IMR-90 (cell line): ENCODE measurements at regions not wholly inside any gene's neighbourhood (a gene's known extent, or its start where the extent isn't known, plus 50 kb on each side); places are given as distances from the start of the nearest gene placed in this dataset.

Source experiments
- ATAC-seq: fragments of 200-7000 bp; cut with Tn5 transposase; 2 replicates; pipeline ENCODE4 v1.9.1; 2020; ENCODE audit warnings: low read depth, mild to moderate bottlenecking, moderate library complexity
- BruUV-seq: library from RNA; stranded (reverse); fragments of 400-500 nt; replicated peaks from 2 replicates; lab custom pipeline; 2021; lab: Mats Ljungman, UMichigan
- CTCF ChIA-PET: fragments of 300-600 bp; formaldehyde crosslinking; extraction: SDS; loops from one replicate; lab custom pipeline; 2021; ENCODE audit warnings: antibody characterized with exemption; lab: Yijun Ruan, JAX
- POLR2A ChIA-PET: fragments of 300-600 bp; sonication (Branson Sonifier 250); formaldehyde crosslinking; loops from one replicate; lab custom pipeline; 2022; ENCODE audit warnings: antibody characterized with exemption; ENCODE audit not compliant: unreplicated experiment; lab: Charles Lee
- DNase-seq: peaks from one replicate; pipeline ENCODE4 v3.0.0; 2013
- H2AFZ ChIP-seq: replicated peaks from 2 replicates; pipeline ENCODE3; 2013; ENCODE audit warnings: low read length, mild to moderate bottlenecking; ENCODE audit not compliant: poor library complexity
- H2AK5ac ChIP-seq: 2 replicates; pipeline ENCODE4 v1.6.1; 2013; ENCODE audit warnings: low read depth, low read length, inconsistent platforms
- H2AK9ac ChIP-seq: replicated peaks from 2 replicates; pipeline ENCODE3; 2013; ENCODE audit warnings: mild to moderate bottlenecking, low read depth, low read length, moderate library complexity; ENCODE audit not compliant: poor library complexity
- H2BK120ac ChIP-seq: 2 replicates; pipeline ENCODE4 v1.6.1; 2013; ENCODE audit warnings: low read depth, low read length, inconsistent platforms
- H2BK15ac ChIP-seq: 3 replicates; pipeline ENCODE4 v1.6.1; 2013; ENCODE audit warnings: low read depth, low read length, inconsistent platforms
- H2BK20ac ChIP-seq: 2 replicates; pipeline ENCODE4 v1.6.1; 2013; ENCODE audit warnings: low read depth, mild to moderate bottlenecking, inconsistent platforms, low read length, moderate library complexity
- H2BK5ac ChIP-seq: 2 replicates; pipeline ENCODE4 v1.6.1; 2013; ENCODE audit warnings: mild to moderate bottlenecking, low read depth, low read length, inconsistent platforms; ENCODE audit not compliant: poor library complexity, severe bottlenecking
- H3K14ac ChIP-seq: replicated peaks from 2 replicates; pipeline ENCODE4 v1.6.1; 2013; ENCODE audit warnings: low read depth, low read length, inconsistent platforms
- H3K18ac ChIP-seq: 2 replicates; pipeline ENCODE4 v1.6.1; 2013; ENCODE audit warnings: low read depth, low read length, control low read depth
- H3K23ac ChIP-seq: 2 replicates; pipeline ENCODE4 v1.6.1; 2013; ENCODE audit warnings: low read depth, low read length, inconsistent platforms
- H3K27ac ChIP-seq: 2 replicates; pipeline ENCODE4 v1.5.1; 2013; ENCODE audit warnings: mild to moderate bottlenecking, control low read depth, low read length; ENCODE audit not compliant: insufficient read depth
- H3K27me3 ChIP-seq: 2 replicates; pipeline ENCODE4 v1.6.1; 2013; ENCODE audit warnings: low read length; ENCODE audit not compliant: control insufficient read depth, insufficient read depth
- H3K36me3 ChIP-seq: 2 replicates; pipeline ENCODE4 v1.6.1; 2013; ENCODE audit warnings: low read length, mixed read lengths; ENCODE audit not compliant: control insufficient read depth, insufficient read depth
- H3K4ac ChIP-seq: 2 replicates; pipeline ENCODE4 v1.6.1; 2013; ENCODE audit warnings: low read depth, low read length, inconsistent platforms
- H3K4me1 ChIP-seq: 2 replicates; pipeline ENCODE4 v1.6.1; 2013; ENCODE audit warnings: low read length, mixed read lengths; ENCODE audit not compliant: control insufficient read depth, insufficient read depth
- H3K4me2 ChIP-seq: 2 replicates; pipeline ENCODE4 v1.6.1; 2013; ENCODE audit warnings: low read depth, mild to moderate bottlenecking, control low read depth, low read length, moderate library complexity
- H3K4me3 ChIP-seq: 2 replicates; pipeline ENCODE4 v1.5.1; 2013; ENCODE audit warnings: low read depth, mild to moderate bottlenecking, control low read depth, low read length, moderate library complexity; ENCODE audit not compliant: insufficient read depth
- H3K56ac ChIP-seq: 2 replicates; pipeline ENCODE4 v1.6.1; 2013; ENCODE audit warnings: low read length, inconsistent platforms; ENCODE audit not compliant: insufficient read depth; ENCODE audit errors: extremely low read depth
- H3K79me1 ChIP-seq, 2 experiments: 2 replicates each; pipeline ENCODE4 v1.6.1; 2013; ENCODE audit warnings: low read length in 2 of 2, inconsistent platforms in 1 of 2, low read depth in 1 of 2
- H3K9ac ChIP-seq: 2 replicates; pipeline ENCODE4 v1.6.1; 2013; ENCODE audit warnings: low read depth, low read length, control low read depth
- H3K9me1 ChIP-seq: 2 replicates; pipeline ENCODE4 v1.6.1; 2013; ENCODE audit warnings: low read length, inconsistent platforms; ENCODE audit not compliant: insufficient read depth
- H3K9me3 ChIP-seq: 2 replicates; pipeline ENCODE4 v1.6.1; 2013; ENCODE audit warnings: low read length; ENCODE audit not compliant: control insufficient read depth, insufficient read depth
- H4K20me1 ChIP-seq: 2 replicates; pipeline ENCODE4 v1.6.1; 2013; ENCODE audit warnings: low read length, inconsistent platforms; ENCODE audit not compliant: insufficient read depth
- H4K5ac ChIP-seq: 2 replicates; pipeline ENCODE4 v1.6.1; 2013; ENCODE audit warnings: mild to moderate bottlenecking, low read depth, low read length, control low read depth
- H4K8ac ChIP-seq, 2 experiments: 2 replicates each; pipeline ENCODE4 v1.6.1; 2013; ENCODE audit warnings: low read depth in 2 of 2, low read length in 2 of 2, control low read depth in 1 of 2, inconsistent platforms in 1 of 2
- H4K91ac ChIP-seq: 2 replicates; pipeline ENCODE4 v1.6.1; 2013; ENCODE audit warnings: low read depth, low read length, inconsistent platforms; ENCODE audit not compliant: insufficient read depth
- BHLHE40 ChIP-seq: fragments of 150-350 bp; IDR thresholded peaks from 2 replicates; pipeline ENCODE4 v1.6.1; 2016; ENCODE audit warnings: mild to moderate bottlenecking, low read depth, low read length
- CEBPB ChIP-seq: IDR thresholded peaks from 2 replicates; pipeline ENCODE4 v1.6.1; 2012; ENCODE audit warnings: low read depth, low read length, improper control_type of control experiment
- CHD1 ChIP-seq: IDR thresholded peaks from 2 replicates; pipeline ENCODE4 v1.6.1; 2012; ENCODE audit warnings: low read depth, low read length, improper control_type of control experiment
- CTCF ChIP-seq: conservative IDR thresholded peaks from 2 replicates; pipeline ENCODE4 v1.5.1; 2012; ENCODE audit warnings: mild to moderate bottlenecking, low read depth, low read length, improper control_type of control experiment
- ELK1 ChIP-seq: fragments of 150-350 bp; IDR thresholded peaks from 2 replicates; pipeline ENCODE4 v1.6.1; 2016; ENCODE audit warnings: low read depth, mild to moderate bottlenecking, low read length, moderate library complexity, borderline replicate concordance
- FOS ChIP-seq: fragments of 150-350 bp; IDR thresholded peaks from 2 replicates; pipeline ENCODE4 v1.6.1; 2016; ENCODE audit warnings: low read depth, low read length
- MAFK ChIP-seq: IDR thresholded peaks from 2 replicates; pipeline ENCODE4 v1.6.1; 2012; ENCODE audit warnings: low read depth, low read length, improper control_type of control experiment
- MAZ ChIP-seq: IDR thresholded peaks from 2 replicates; pipeline ENCODE4 v1.6.1; 2012; ENCODE audit warnings: low read depth, mild to moderate bottlenecking, low read length, improper control_type of control experiment, moderate library complexity, borderline replicate concordance
- MXI1 ChIP-seq: IDR thresholded peaks from 2 replicates; pipeline ENCODE4 v1.6.1; 2012; ENCODE audit warnings: low read depth, mild to moderate bottlenecking, low read length, moderate library complexity, borderline replicate concordance
- NFE2L2 ChIP-seq: fragments of 150-350 bp; IDR thresholded peaks from 2 replicates; pipeline ENCODE4 v1.6.1; 2016; ENCODE audit warnings: low read depth, mild to moderate bottlenecking, low read length
- POLR2A ChIP-seq: IDR thresholded peaks from 2 replicates; pipeline ENCODE4 v1.6.1; 2012; ENCODE audit warnings: mild to moderate bottlenecking, low read depth, low read length
- RAD21 ChIP-seq: IDR thresholded peaks from 2 replicates; pipeline ENCODE4 v1.6.1; 2012; ENCODE audit warnings: low read length, improper control_type of control experiment
- RCOR1 ChIP-seq: IDR thresholded peaks from 2 replicates; pipeline ENCODE4 v1.6.1; 2012; ENCODE audit warnings: mild to moderate bottlenecking, low read length, improper control_type of control experiment; ENCODE audit not compliant: insufficient replicate concordance
- RFX5 ChIP-seq: IDR thresholded peaks from 2 replicates; pipeline ENCODE4 v1.8.0; 2012; ENCODE audit warnings: low read depth, mild to moderate bottlenecking, low read length, moderate library complexity
- SMC3 ChIP-seq: fragments of 150-350 bp; IDR thresholded peaks from 2 replicates; pipeline ENCODE4 v1.6.1; 2016; ENCODE audit warnings: low read depth, mild to moderate bottlenecking, antibody characterized with exemption, low read length, moderate library complexity
- USF2 ChIP-seq: fragments of 150-350 bp; IDR thresholded peaks from 2 replicates; pipeline ENCODE4 v1.6.1; 2017; ENCODE audit warnings: mild to moderate bottlenecking, antibody characterized with exemption, low read length, low read depth
- WGBS, 2 experiments: methylation state at CpG; one replicate each; pipeline versions ENCODE4 v1.1.5 to v1.1.7; 2013; ENCODE audit warnings: missing lambda C conversion rate in 2 of 2; ENCODE audit not compliant: insufficient read length in 1 of 2; ENCODE audit errors: extremely low coverage in 2 of 2; 5-methylcytosine and 5-hydroxymethylcytosine counted together
- dilution Hi-C: fragments of 300-500 bp; cut with HindIII; formaldehyde crosslinking; loops from one replicate; pipeline ENCODE4 v1.14.3; 2018; ENCODE audit warnings: low sequenced_read_pairs; ENCODE audit not compliant: unreplicated experiment
- in situ Hi-C: fragments of 300-500 bp; cut with MboI; formaldehyde crosslinking; loops from 3 replicates; pipeline ENCODE4 v1.14.3; 2019; ENCODE audit warnings: low sequenced_read_pairs, inconsistent platforms, mixed read lengths
- intact Hi-C: fragments of 100-400 bp; cut with micrococcal nuclease; formaldehyde crosslinking; loops from 2 replicates; pipeline ENCODE4 v1.10.0; 2022

GRCh38 chr2:104768694-104769093 lies 85.2 kb upstream of the POU3F3 start:
- H3K9ac ChIP-seq: no peak overlapping the region
- DNase-seq: no peak
- H3K27ac ChIP-seq: no peak overlapping the region
- no peak overlapping the region for H4K8ac ChIP-seq
- H3K4me2 ChIP-seq: no peak overlapping the region
- no peak overlapping the region for H3K23ac ChIP-seq
- H3K27me3 ChIP-seq: no peaks in the 10 kb centered on the region
- no peaks in the 10 kb centered on the region for H3K4me1 ChIP-seq
- no peaks in the 10 kb centered on the region for H4K20me1 ChIP-seq
- H2AK9ac ChIP-seq: no peak overlapping the region
- no TSS peak for BruUV-seq
- intact Hi-C loops: no loop called here
- no peak overlapping the region for H3K4me3 ChIP-seq
- ATAC-seq: no peak
- in situ Hi-C loops: no loop called here
- H3K18ac ChIP-seq: no peak overlapping the region
- H2AFZ ChIP-seq: no peak overlapping the region
- H2AK5ac ChIP-seq: no peak overlapping the region
- dilution Hi-C loops: no loop called here
- no peaks in the 10 kb centered on the region for H3K79me1 ChIP-seq
- TF ChIP-seq MXI1 (no peak), ELK1 (no peak), MAFK (no peak), POLR2A (no peak), RFX5 (no peak), CTCF (no peak), USF2 (no peak), SMC3 (no peak), NFE2L2 (no peak), CHD1 (no peak), CEBPB (no peak), MAZ (no peak), RCOR1 (no peak), RAD21 (no peak), BHLHE40 (no peak), FOS (no peak)
- no peaks in the 10 kb centered on the region for H3K9me1 ChIP-seq
- no peak overlapping the region for H2BK120ac ChIP-seq
- no peak overlapping the region for H2BK5ac ChIP-seq
- peaks cover 7% of the 10 kb centered on the region; the same call in 1 of the 2 replicates for H3K9me3 ChIP-seq
- POLR2A ChIA-PET: no interaction called here
- CTCF ChIA-PET: no interaction called here
- H2BK20ac ChIP-seq: no peak overlapping the region
- no CpG with 5 or more reads among the region's 3 CpGs for WGBS, 2 experiments
- H4K91ac ChIP-seq: no peak overlapping the region
- H3K14ac ChIP-seq: no peak overlapping the region
- no peak overlapping the region for H2BK15ac ChIP-seq
- no peak overlapping the region for H4K5ac ChIP-seq
- H3K56ac ChIP-seq: no peak overlapping the region
- no peak overlapping the region for H3K4ac ChIP-seq
- H3K36me3 ChIP-seq: no peaks in the 10 kb centered on the region
